ENCODE measurements at regions not wholly inside any gene's neighbourhood (a gene's known extent, or its start where the extent isn't known, plus 50 kb on each side); places are given as distances from the start of the nearest gene placed in this dataset.

GRCh38 chr2:206218156-206218555, 56.3 kb upstream of the ZDBF2 start:
- H3K4me3 ChIP-seq, result peak overlapping the region in 1 of 10 donors; percentile 23
- DNase-seq (no peak), ATAC-seq (no peak)
- TF ChIP-seq CTCF (IDR thresholded peaks at IDR 0.05), result no peak
- peaks cover 0 to 14% (median 0%) of the 10 kb centered on the region in 9 donors for H3K4me1 ChIP-seq
- H3K27ac ChIP-seq, result peak overlapping the region in 1 of 10 donors; percentile 9
- H3K27me3 ChIP-seq, result peaks cover 0 to 23% (median 5%) of the 10 kb centered on the region in 7 donors
- intact Hi-C loops (cut with DNase I), result no loop called here
- H3K36me3 ChIP-seq, result no peaks in the 10 kb centered on the region
- WGBS, 2 donors, result 91 to 92% methylated on average over 4 of the region's 4 CpGs
- H3K9me3 ChIP-seq, result peaks cover 0 to 10% (median 0%) of the 10 kb centered on the region in 11 donors

- no peak for DNase-seq
- Histone ChIP-seq H3K27me3 (peaks cover 0 to 23% (median 5%) of the 10 kb centered on the region in 7 donors), H3K9me3 (peaks cover 0 to 10% (median 0%) of the 10 kb centered on the region in 11 donors), H3K4me1 (peaks cover 0 to 14% (median 0%) of the 10 kb centered on the region in 9 donors), H3K27ac (peak overlapping the region in 1 of 10 donors; percentile 14), H3K4me3 (no peak overlapping the region), H3K36me3 (no peaks in the 10 kb centered on the region)
- intact Hi-C loops (cut with DNase I), result no loop called here
- no peak for TF ChIP-seq CTCF (IDR thresholded peaks at IDR 0.05)
- 80 to 83% methylated on average over 4 of the region's 4 CpGs for WGBS, 2 donors
- no peak for ATAC-seq
Observed at GRCh38 chr2:206218796-206219499, 55.5 kb upstream of the ZDBF2 start.

GRCh38 chr2:206219957-206220356, 54.5 kb upstream of the ZDBF2 start:
- TF ChIP-seq CTCF (IDR thresholded peaks at IDR 0.05), result no peak
- WGBS, 2 donors, result 53 to 89% methylated on average over 3 of the region's 3 CpGs
- peaks cover 0 to 23% (median 5%) of the 10 kb centered on the region in 7 donors for H3K27me3 ChIP-seq
- peaks cover 0 to 14% (median 0%) of the 10 kb centered on the region in 9 donors for H3K4me1 ChIP-seq
- no peaks in the 10 kb centered on the region for H3K36me3 ChIP-seq
- DNase-seq (no peak), ATAC-seq (no peak)
- peaks cover 0 to 10% (median 0%) of the 10 kb centered on the region in 11 donors for H3K9me3 ChIP-seq
- H3K4me3 ChIP-seq, result no peak overlapping the region
- intact Hi-C loops (cut with DNase I), result no loop called here
- H3K27ac ChIP-seq, result no peak overlapping the region

GRCh38 chr2:206220997-206221396, 53.5 kb upstream of the ZDBF2 start:
- peaks cover 0 to 10% (median 0%) of the 10 kb centered on the region in 11 donors for H3K9me3 ChIP-seq
- H3K36me3 ChIP-seq, result no peaks in the 10 kb centered on the region
- no peak for TF ChIP-seq CTCF (IDR thresholded peaks at IDR 0.05)
- H3K4me1 ChIP-seq, result peaks cover 0 to 14% (median 0%) of the 10 kb centered on the region in 9 donors
- no peak overlapping the region for H3K27ac ChIP-seq
- no peak overlapping the region for H3K4me3 ChIP-seq
- intact Hi-C loops (cut with DNase I), result no loop called here
- H3K27me3 ChIP-seq, result peaks cover 0 to 29% (median 5%) of the 10 kb centered on the region in 7 donors
- DNase-seq (no peak), ATAC-seq (no peak)
- 88 to 91% methylated on average over 3 of the region's 3 CpGs for WGBS, 2 donors
